ENCODE measurements at regions not wholly inside any gene's neighbourhood (a gene's known extent, or its start where the extent isn't known, plus 50 kb on each side); places are given as distances from the start of the nearest gene placed in this dataset.

DNA sequence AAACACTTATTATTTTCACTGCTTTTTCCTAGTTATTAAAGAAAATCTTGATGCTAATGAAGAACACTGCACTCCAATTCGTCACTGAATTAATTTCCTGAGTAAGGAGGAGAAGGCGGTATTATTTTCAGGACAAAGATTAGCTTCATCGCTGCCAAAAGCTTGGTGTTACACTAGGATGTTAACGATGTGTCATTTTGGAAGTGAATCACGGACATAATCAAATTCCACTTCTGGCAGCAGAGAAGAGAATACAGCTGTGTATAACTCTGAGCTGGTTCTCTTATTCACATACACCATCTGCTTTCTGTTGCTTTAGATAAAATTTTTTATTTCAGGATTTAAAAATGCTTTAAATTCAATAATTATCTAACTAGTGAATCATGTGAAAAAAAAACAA lies 74.1 kb downstream of the SCG2 start:
- DNase-seq (ENCODE audit: low spot score), result no peak
- POLR2A ChIA-PET (ENCODE audit: low non-redundant PET), result no interaction called here

DNA sequence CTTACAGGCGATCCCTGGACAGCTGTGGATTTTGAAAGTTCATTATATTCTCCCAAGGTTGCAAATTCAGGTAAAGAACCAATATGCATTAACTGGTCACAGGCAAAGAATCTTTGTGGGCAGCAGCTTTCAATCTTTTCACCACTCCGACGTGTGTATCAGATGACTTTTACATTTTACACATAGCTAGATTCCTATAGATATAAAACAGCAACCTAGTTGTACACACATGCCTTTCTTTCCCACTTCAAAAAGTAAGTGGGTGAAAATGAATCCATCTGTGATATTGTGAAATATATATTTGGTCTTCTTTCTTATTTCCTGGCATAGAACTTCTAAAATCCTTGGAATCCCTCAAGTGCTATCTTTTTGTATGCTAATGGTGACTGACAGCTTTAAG lies 72.5 kb downstream of the SCG2 start:
- H3K27ac ChIP-seq, result no peak overlapping the region
- ChIA-PET CTCF (interaction anchor here (0.6 kb wide), 1 partner anchor 558 kb away, joined by 4 read pairs; no protein-coding TSS in a partner anchor), POLR2A (ENCODE audit: low non-redundant PET) (no interaction called here)
- TF ChIP-seq, protein P1, sequence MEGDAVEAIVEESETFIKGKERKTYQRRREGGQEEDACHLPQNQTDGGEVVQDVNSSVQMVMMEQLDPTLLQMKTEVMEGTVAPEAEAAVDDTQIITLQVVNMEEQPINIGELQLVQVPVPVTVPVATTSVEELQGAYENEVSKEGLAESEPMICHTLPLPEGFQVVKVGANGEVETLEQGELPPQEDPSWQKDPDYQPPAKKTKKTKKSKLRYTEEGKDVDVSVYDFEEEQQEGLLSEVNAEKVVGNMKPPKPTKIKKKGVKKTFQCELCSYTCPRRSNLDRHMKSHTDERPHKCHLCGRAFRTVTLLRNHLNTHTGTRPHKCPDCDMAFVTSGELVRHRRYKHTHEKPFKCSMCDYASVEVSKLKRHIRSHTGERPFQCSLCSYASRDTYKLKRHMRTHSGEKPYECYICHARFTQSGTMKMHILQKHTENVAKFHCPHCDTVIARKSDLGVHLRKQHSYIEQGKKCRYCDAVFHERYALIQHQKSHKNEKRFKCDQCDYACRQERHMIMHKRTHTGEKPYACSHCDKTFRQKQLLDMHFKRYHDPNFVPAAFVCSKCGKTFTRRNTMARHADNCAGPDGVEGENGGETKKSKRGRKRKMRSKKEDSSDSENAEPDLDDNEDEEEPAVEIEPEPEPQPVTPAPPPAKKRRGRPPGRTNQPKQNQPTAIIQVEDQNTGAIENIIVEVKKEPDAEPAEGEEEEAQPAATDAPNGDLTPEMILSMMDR (conservative IDR thresholded peaks at IDR 0.05; ENCODE audit: low read depth), result no peak
- no peak for DNase-seq (ENCODE audit: low spot score)

More for the DNA sequence above, 74.1 kb downstream of the SCG2 start:
- TF ChIP-seq, protein P1 (conservative IDR thresholded peaks at IDR 0.05; ENCODE audit: low read depth), result no peak
- no peak overlapping the region for H3K27ac ChIP-seq
- CTCF ChIA-PET, result no interaction called here

DNA sequence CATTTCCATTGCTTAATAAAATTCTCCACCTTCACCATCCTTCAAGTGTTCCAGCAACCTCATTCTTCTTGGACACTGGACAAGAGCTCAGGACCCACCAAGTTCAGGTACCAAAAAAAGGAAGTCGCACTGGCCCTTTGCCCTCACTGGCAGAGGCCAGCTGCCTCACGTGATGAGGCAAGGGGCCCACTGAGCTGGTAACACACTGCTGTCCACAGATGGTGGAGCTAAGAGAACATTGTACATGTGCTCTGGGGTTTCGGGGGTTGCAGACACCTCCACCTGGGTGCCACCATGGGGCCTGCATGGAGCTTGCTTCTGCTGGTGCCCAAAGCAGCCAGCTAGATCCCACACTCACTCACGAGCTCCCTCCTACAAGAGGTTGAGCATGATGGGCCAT lies 71.3 kb downstream of the SCG2 start:
- DNase-seq (ENCODE audit: low spot score), result no peak
- H3K27ac ChIP-seq, result no peak overlapping the region
- TF ChIP-seq, protein P1 (conservative IDR thresholded peaks at IDR 0.05; ENCODE audit: low read depth), result no peak
- CTCF ChIA-PET, result no interaction called here
- POLR2A ChIA-PET (ENCODE audit: low non-redundant PET), result no interaction called here

DNA sequence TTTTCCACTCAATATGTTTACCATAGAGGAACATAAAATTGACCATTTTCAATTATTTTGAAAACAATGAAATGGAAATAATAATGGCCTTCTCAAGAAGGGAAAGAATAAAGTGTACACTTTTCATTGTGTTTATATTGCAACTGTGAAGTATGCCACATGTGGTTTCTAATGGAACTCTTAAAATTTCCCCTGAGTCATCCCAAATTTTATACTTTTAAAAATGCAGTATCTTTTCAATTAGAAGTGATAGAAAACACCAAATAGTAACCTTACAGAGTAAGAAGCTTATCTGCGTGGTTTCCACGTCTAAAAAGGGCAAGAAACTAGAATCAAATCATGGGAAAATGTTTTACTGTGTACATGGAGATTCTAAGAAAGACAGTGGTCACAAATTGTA lies 70.0 kb downstream of the SCG2 start:
- H3K27ac ChIP-seq, result no peak overlapping the region
- DNase-seq (ENCODE audit: low spot score), result no peak
- POLR2A ChIA-PET (ENCODE audit: low non-redundant PET), result no interaction called here
- TF ChIP-seq, protein P1 (conservative IDR thresholded peaks at IDR 0.05; ENCODE audit: low read depth), result no peak
- CTCF ChIA-PET, result no interaction called here

DNA sequence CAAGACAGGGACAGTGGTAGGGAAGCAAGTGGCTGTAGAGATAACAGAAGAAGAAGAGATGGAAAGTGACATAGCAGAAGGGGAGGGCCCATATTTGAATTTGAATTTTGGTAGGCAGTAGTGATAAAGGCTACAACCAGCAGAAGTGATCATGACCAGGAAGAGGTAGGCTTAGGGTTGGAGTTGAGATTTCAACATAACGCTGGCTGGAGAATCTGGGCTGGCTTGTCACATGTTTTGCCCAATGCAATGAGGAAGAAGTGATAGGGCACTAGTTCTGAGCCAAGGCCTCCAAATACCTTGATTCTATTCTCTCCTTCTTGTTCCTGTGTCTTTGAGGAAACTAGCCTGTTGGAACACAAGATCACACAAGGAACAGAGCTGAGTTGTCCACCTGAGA lies 69.4 kb downstream of the SCG2 start:
- CTCF ChIA-PET, result no interaction called here
- no peak for DNase-seq (ENCODE audit: low spot score)
- POLR2A ChIA-PET (ENCODE audit: low non-redundant PET), result no interaction called here
- TF ChIP-seq, protein P1 (conservative IDR thresholded peaks at IDR 0.05; ENCODE audit: low read depth), result no peak
- no peak overlapping the region for H3K27ac ChIP-seq

DNA sequence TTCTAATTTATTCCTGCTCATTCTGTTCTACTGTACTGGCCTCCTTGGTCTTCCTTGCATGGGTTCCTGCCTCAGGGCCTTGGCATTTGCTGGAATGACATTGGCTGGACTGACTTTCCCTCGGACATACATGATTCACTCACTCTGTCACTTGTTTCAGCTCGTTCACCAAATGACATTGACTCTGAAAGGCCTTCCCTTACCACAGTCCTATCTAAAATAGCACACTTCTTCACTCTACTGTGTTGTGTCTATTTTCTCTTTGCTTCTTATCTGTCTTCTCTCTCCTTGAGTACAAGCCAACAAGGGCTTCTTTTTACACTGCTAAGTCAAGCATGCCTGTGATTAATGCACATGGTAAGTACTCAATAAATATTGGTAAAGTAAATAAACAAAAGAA lies 65.6 kb downstream of the SCG2 start:
- no peak overlapping the region for H3K27ac ChIP-seq
- TF ChIP-seq, protein P1 (conservative IDR thresholded peaks at IDR 0.05; ENCODE audit: low read depth), result no peak
- POLR2A ChIA-PET (ENCODE audit: low non-redundant PET), result no interaction called here
- CTCF ChIA-PET, result no interaction called here
- DNase-seq (ENCODE audit: low spot score), result no peak

DNA sequence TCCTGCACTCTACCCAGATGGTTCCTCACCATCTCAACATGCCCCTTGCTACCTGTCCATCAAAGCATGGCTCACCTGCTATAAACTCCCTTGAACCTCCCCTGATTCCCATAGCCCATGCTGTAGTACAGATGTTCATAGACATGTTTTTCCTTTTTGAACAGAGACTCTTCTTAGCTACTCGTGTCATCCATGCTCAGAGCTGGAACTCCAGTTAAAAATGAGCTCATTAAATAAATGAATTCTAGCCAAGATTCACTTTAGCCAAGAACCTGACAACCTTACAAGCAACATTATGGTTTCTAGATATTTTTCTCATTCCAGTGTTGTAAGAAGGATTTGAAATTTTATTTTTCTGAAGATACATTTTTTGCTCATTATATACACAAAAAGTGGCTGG lies 65.0 kb downstream of the SCG2 start:
- ChIA-PET POLR2A (ENCODE audit: low non-redundant PET) (no interaction called here), CTCF (interaction anchor here (1.4 kb wide), 1 partner anchor 13 kb away, joined by 3 read pairs; no protein-coding TSS in a partner anchor)
- no peak overlapping the region for H3K27ac ChIP-seq
- TF ChIP-seq, protein P1 (conservative IDR thresholded peaks at IDR 0.05; ENCODE audit: low read depth), result no peak
- DNase-seq (ENCODE audit: low spot score), result no peak

Measured in RWPE1 (cell line).